ENCODE measurements at regions not wholly inside any gene's neighbourhood (a gene's known extent, or its start where the extent isn't known, plus 50 kb on each side); places are given as distances from the start of the nearest gene placed in this dataset.
"Not testable (repeated sequence)": the region's sequence is repeated elsewhere in the genome, so short reads cannot be mapped to it uniquely, and the experiment has no call there.

- ATAC-seq (no peak), DNase-seq (no peak)
- no peaks in the 10 kb centered on the region for H3K27me3 Mint-ChIP-seq
- H3K9me3 Mint-ChIP-seq = peaks cover 11% of the 10 kb centered on the region
- no peaks in the 10 kb centered on the region for H3K36me3 Mint-ChIP-seq (ENCODE audit: low read depth)
- no peak overlapping the region for H3K4me3 Mint-ChIP-seq
- H3K27ac Mint-ChIP-seq = no peak overlapping the region
- no peaks in the 10 kb centered on the region for H3K4me1 Mint-ChIP-seq
Observed at GRCh38 chr12:58727521-58727920, 192.8 kb downstream of the LRIG3 start.

GRCh38 chr12:58728397-58728796 is 191.9 kb downstream of the LRIG3 start:
- DNase-seq (no peak), ATAC-seq (no peak)
- Mint-ChIP-seq H3K4me3 (no peak overlapping the region), H3K9me3 (peaks cover 11% of the 10 kb centered on the region), H3K27ac (no peak overlapping the region), H3K27me3 (no peaks in the 10 kb centered on the region), H3K36me3 (ENCODE audit: low read depth) (no peaks in the 10 kb centered on the region), H3K4me1 (no peaks in the 10 kb centered on the region)

- no peak overlapping the region for H3K4me3 Mint-ChIP-seq
- no peaks in the 10 kb centered on the region for H3K27me3 Mint-ChIP-seq
- no peak overlapping the region for H3K27ac Mint-ChIP-seq
- ATAC-seq (no peak), DNase-seq (no peak)
- H3K4me1 Mint-ChIP-seq = no peaks in the 10 kb centered on the region
- peaks cover 4% of the 10 kb centered on the region for H3K9me3 Mint-ChIP-seq
- no peaks in the 10 kb centered on the region for H3K36me3 Mint-ChIP-seq (ENCODE audit: low read depth)
Observed at GRCh38 chr12:58731096-58731495, 189.2 kb downstream of the LRIG3 start.

GRCh38 chr12:58732894-58733293 is 187.4 kb downstream of the LRIG3 start:
- H3K27ac Mint-ChIP-seq = no peak overlapping the region
- no peak for ATAC-seq
- H3K27me3 Mint-ChIP-seq = no peaks in the 10 kb centered on the region
- H3K4me1 Mint-ChIP-seq = no peaks in the 10 kb centered on the region
- no peaks in the 10 kb centered on the region for H3K9me3 Mint-ChIP-seq
- no peak overlapping the region for H3K4me3 Mint-ChIP-seq
- no peak for DNase-seq
- H3K36me3 Mint-ChIP-seq (ENCODE audit: low read depth) = no peaks in the 10 kb centered on the region

- Mint-ChIP-seq H3K27me3 (no peaks in the 10 kb centered on the region), H3K27ac (no peak overlapping the region), H3K4me3 (no peak overlapping the region), H3K4me1 (no peaks in the 10 kb centered on the region), H3K36me3 (ENCODE audit: low read depth) (no peaks in the 10 kb centered on the region), H3K9me3 (no peaks in the 10 kb centered on the region)
- ATAC-seq (no peak), DNase-seq (no peak)
Observed at GRCh38 chr12:58741226-58741625, 179.1 kb downstream of the LRIG3 start.

- Mint-ChIP-seq H3K27me3 (no peaks in the 10 kb centered on the region), H3K4me3 (no peak overlapping the region), H3K36me3 (ENCODE audit: low read depth) (no peaks in the 10 kb centered on the region)
Observed at GRCh38 chr12:58745348-58746125, 174.8 kb downstream of the LRIG3 start.

GRCh38 chr12:58747533-58747932 is 172.8 kb downstream of the LRIG3 start:
- no peak overlapping the region for H3K27ac Mint-ChIP-seq
- DNase-seq (no peak), ATAC-seq (no peak)
- H3K36me3 Mint-ChIP-seq (ENCODE audit: low read depth) = no peaks in the 10 kb centered on the region
- H3K27me3 Mint-ChIP-seq = no peaks in the 10 kb centered on the region
- H3K9me3 Mint-ChIP-seq = peaks cover 11% of the 10 kb centered on the region
- no peaks in the 10 kb centered on the region for H3K4me1 Mint-ChIP-seq
- no peak overlapping the region for H3K4me3 Mint-ChIP-seq

More at GRCh38 chr12:58745348-58746125, 174.8 kb downstream of the LRIG3 start:
- DNase-seq (no peak), ATAC-seq (no peak)
- no peak overlapping the region for H3K27ac Mint-ChIP-seq
- peaks cover 11% of the 10 kb centered on the region for H3K9me3 Mint-ChIP-seq
- H3K4me1 Mint-ChIP-seq = no peaks in the 10 kb centered on the region

- DNase-seq (no peak), ATAC-seq (no peak)
- H3K9me3 Mint-ChIP-seq = peaks cover 18% of the 10 kb centered on the region
- no peak overlapping the region for H3K27ac Mint-ChIP-seq
- H3K4me3 Mint-ChIP-seq = no peak overlapping the region
- H3K4me1 Mint-ChIP-seq = no peaks in the 10 kb centered on the region
- no peaks in the 10 kb centered on the region for H3K27me3 Mint-ChIP-seq
- H3K36me3 Mint-ChIP-seq (ENCODE audit: low read depth) = no peaks in the 10 kb centered on the region
Observed at GRCh38 chr12:58750484-58750883, 169.8 kb downstream of the LRIG3 start.

GRCh38 chr12:58757422-58757821 is 162.9 kb downstream of the LRIG3 start:
- no peaks in the 10 kb centered on the region for H3K27me3 Mint-ChIP-seq
- ATAC-seq (no peak), DNase-seq (no peak)
- no peaks in the 10 kb centered on the region for H3K36me3 Mint-ChIP-seq (ENCODE audit: low read depth)
- H3K4me1 Mint-ChIP-seq = no peaks in the 10 kb centered on the region
- H3K27ac Mint-ChIP-seq = no peak overlapping the region
- H3K4me3 Mint-ChIP-seq = no peak overlapping the region
- peaks cover 11% of the 10 kb centered on the region for H3K9me3 Mint-ChIP-seq

- H3K27me3 Mint-ChIP-seq; H3K27ac Mint-ChIP-seq; H3K36me3 Mint-ChIP-seq (ENCODE audit: low read depth); ATAC-seq; H3K9me3 Mint-ChIP-seq; DNase-seq; H3K4me3 Mint-ChIP-seq; H3K4me1 Mint-ChIP-seq: not testable (repeated sequence)
Observed at GRCh38 chr12:58759745-58760144, 160.6 kb downstream of the LRIG3 start.

GRCh38 chr12:58761308-58761707 is 159.0 kb downstream of the LRIG3 start:
- H3K27ac Mint-ChIP-seq = no peak overlapping the region
- H3K9me3 Mint-ChIP-seq = peaks cover 4% of the 10 kb centered on the region
- no peak overlapping the region for H3K4me3 Mint-ChIP-seq
- H3K4me1 Mint-ChIP-seq = no peaks in the 10 kb centered on the region
- H3K36me3 Mint-ChIP-seq (ENCODE audit: low read depth) = no peaks in the 10 kb centered on the region
- H3K27me3 Mint-ChIP-seq = no peaks in the 10 kb centered on the region
- ATAC-seq (no peak), DNase-seq (no peak)

GRCh38 chr12:58764100-58764953 is 156.0 kb downstream of the LRIG3 start:
- no peak overlapping the region for H3K4me3 Mint-ChIP-seq
- DNase-seq = no peak
- no peaks in the 10 kb centered on the region for H3K36me3 Mint-ChIP-seq (ENCODE audit: low read depth)
- H3K9me3 Mint-ChIP-seq = peaks cover 10% of the 10 kb centered on the region
- no peak overlapping the region for H3K27ac Mint-ChIP-seq
- H3K27me3 Mint-ChIP-seq = no peaks in the 10 kb centered on the region
- no peaks in the 10 kb centered on the region for H3K4me1 Mint-ChIP-seq
- no peak for ATAC-seq

GRCh38 chr12:58765076-58765475 is 155.2 kb downstream of the LRIG3 start:
- DNase-seq (no peak), ATAC-seq (no peak)
- H3K27me3 Mint-ChIP-seq = no peaks in the 10 kb centered on the region
- H3K27ac Mint-ChIP-seq = no peak overlapping the region
- H3K4me3 Mint-ChIP-seq = no peak overlapping the region
- H3K9me3 Mint-ChIP-seq = peaks cover 11% of the 10 kb centered on the region
- H3K4me1 Mint-ChIP-seq = no peaks in the 10 kb centered on the region
- no peaks in the 10 kb centered on the region for H3K36me3 Mint-ChIP-seq (ENCODE audit: low read depth)

GRCh38 chr12:58765653-58766512 is 154.4 kb downstream of the LRIG3 start:
- H3K9me3 Mint-ChIP-seq = peaks cover 12% of the 10 kb centered on the region
- ATAC-seq = no peak
- H3K27ac Mint-ChIP-seq = no peak overlapping the region
- H3K36me3 Mint-ChIP-seq (ENCODE audit: low read depth) = no peaks in the 10 kb centered on the region
- no peaks in the 10 kb centered on the region for H3K4me1 Mint-ChIP-seq
- no peaks in the 10 kb centered on the region for H3K27me3 Mint-ChIP-seq
- no peak overlapping the region for H3K4me3 Mint-ChIP-seq
- DNase-seq = no peak

Measured in activated naive CD8-positive, alpha-beta T cell treated with anti-CD3 and anti-CD28 coated beads, Interleukin-2, amount 50 U/mL, for 24 hours (primary cell).